LNCaP clone FGC (cell line): ENCODE measurements at regions not wholly inside any gene's neighbourhood (a gene's known extent, or its start where the extent isn't known, plus 50 kb on each side); places are given as distances from the start of the nearest gene placed in this dataset.

Experiments
- DNase-seq: peaks from one replicate; pipeline ENCODE4 v3.0.0-alpha.2; 2011; ENCODE audit warnings: low read depth
- H3K4me3 ChIP-seq: 2 replicates; pipeline ENCODE4 v1.5.1; 2011; ENCODE audit warnings: mild to moderate bottlenecking, low read depth, low read length, control low read depth
- CTCF ChIP-seq: IDR thresholded peaks from 2 replicates; pipeline ENCODE4 v1.5.1; 2012; ENCODE audit warnings: mild to moderate bottlenecking; ENCODE audit not compliant: control insufficient read depth, insufficient read depth; ENCODE audit errors: extremely low read depth

- H3K4me3 ChIP-seq: no peak overlapping the region
- no peak for TF ChIP-seq CTCF
- no peak for DNase-seq
Observed at GRCh38 chr13:88074794-88075510, 403.8 kb downstream of the SLITRK5 start.

GRCh38 chr13:88085036-88085435 lies 413.9 kb downstream of the SLITRK5 start:
- no peak for TF ChIP-seq CTCF
- no peak for DNase-seq
- no peak overlapping the region for H3K4me3 ChIP-seq

GRCh38 chr13:88086577-88086976 lies 415.4 kb downstream of the SLITRK5 start:
- DNase-seq: no peak
- H3K4me3 ChIP-seq: no peak overlapping the region
- no peak for TF ChIP-seq CTCF

- no peak for TF ChIP-seq CTCF
Observed at GRCh38 chr13:88097541-88097940, 426.4 kb downstream of the SLITRK5 start.

GRCh38 chr13:88103824-88104223 lies 432.7 kb downstream of the SLITRK5 start:
- no peak for TF ChIP-seq CTCF
- no peak overlapping the region for H3K4me3 ChIP-seq
- no peak for DNase-seq

More at GRCh38 chr13:88097541-88097940, 426.4 kb downstream of the SLITRK5 start:
- no peak overlapping the region for H3K4me3 ChIP-seq
- no peak for DNase-seq

GRCh38 chr13:88104576-88104975 lies 433.4 kb downstream of the SLITRK5 start:
- no peak for TF ChIP-seq CTCF
- DNase-seq: no peak
- no peak overlapping the region for H3K4me3 ChIP-seq

GRCh38 chr13:88107570-88107969 lies 436.4 kb downstream of the SLITRK5 start:
- TF ChIP-seq CTCF: no peak
- no peak for DNase-seq
- no peak overlapping the region for H3K4me3 ChIP-seq
